HG02759 (cell line): ENCODE measurements at regions not wholly inside any gene's neighbourhood (a gene's known extent, or its start where the extent isn't known, plus 50 kb on each side); places are given as distances from the start of the nearest gene placed in this dataset.

Source experiments
- ATAC-seq: cut with Tn5 transposase; IDR thresholded peaks from one replicate; pipeline ENCODE4 v1.9.1; 2021; ENCODE audit warnings: mild to moderate bottlenecking, moderate library complexity; ENCODE audit not compliant: unreplicated experiment

DNA sequence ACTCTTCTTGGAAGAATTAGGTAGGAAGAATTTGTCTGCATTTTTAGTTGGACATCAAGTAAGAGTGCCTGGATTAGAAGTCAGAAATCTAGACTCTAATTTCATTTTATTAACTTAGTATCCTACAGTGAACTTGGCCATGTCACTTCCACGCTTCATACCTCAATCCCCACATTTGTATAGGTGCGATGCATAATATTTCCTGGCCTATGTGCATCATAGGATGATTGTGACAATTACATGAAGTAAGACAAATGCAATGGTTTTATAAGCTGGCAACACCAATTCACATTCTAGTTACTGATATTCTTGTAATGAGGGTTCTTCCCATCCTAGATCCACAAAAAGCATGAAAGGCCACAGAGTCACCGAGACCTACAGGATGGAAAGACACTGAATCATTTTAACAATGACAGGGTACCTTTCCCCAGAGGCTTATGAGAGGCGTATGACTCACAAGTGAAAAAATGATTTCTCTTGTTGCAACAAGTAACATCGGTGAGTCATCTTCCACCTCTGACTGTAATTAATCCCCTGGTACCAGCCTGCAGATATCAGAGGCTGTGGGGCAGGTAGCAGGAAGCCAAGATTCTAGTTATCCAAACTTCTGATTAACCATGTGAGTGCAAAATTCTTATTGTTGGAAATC lies 56.0 kb upstream of the OR5AK2 start:
- ATAC-seq = no peak

GRCh38 chr11:56923116-56923515 lies 65.6 kb upstream of the OR5AK2 start:
- ATAC-seq = no peak

DNA sequence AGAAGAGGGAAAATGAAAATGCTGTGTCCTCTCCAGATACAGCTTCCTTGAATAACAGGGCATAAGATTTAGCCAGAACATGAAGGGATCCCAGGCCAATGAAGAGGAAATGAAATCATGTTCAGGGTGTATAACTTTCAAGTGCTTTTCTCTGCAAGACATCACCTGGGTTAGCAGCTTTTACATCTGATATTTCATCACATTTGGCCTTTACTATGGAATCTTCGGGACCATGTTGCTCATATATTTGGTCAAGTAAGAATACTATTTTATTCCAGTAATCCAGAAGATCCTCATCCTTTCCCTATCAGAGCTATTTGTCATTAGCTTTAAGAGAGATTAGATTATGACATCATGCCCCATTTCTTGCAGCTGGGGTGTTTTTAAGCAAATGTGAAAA lies 66.3 kb upstream of the OR5AK2 start:
- ATAC-seq = no peak

GRCh38 chr11:56917708-56918400 lies 70.9 kb upstream of the OR5AK2 start:
- no peak for ATAC-seq

GRCh38 chr11:56916587-56916986 lies 72.1 kb upstream of the OR5AK2 start:
- ATAC-seq = no peak

DNA sequence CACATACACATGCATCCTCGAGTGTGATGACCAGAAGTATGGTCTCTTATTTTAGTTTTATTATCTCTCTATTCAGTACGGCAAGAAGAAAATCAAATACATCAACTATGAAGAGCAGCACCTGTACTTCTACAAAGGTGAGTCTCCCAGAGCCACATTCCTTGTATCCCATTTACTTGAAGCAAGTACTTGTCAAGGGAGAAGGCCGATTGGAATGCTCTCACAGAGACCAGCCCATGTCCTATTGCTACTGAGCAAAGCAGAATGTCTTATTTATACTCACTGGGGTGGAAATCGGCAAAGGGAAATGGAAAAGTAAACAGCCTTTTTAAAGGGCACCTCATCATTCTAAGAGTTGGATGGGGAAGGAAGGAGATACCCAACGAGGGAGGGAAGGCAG lies 72.6 kb upstream of the OR5AK2 start:
- no peak for ATAC-seq

DNA sequence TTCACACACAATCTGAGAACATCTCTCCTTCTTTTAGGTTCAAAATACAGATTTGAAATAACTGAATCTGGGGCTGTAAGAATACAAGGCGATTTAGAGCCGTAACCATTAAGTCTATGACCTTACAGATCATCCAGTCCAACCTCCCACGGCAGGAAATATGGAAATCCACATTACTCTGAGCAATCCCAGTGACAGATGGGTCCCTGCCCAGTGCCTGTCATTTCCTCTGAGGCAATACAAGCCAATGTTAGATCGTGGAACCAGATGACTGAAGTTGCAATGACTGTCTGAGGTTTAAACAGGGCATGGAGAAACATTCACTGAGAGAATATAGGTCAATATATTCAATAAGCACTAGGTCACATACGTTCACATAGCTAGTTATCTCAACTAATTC lies 77.4 kb upstream of the OR5AK2 start:
- no peak for ATAC-seq

GRCh38 chr11:56910785-56911184 lies 77.9 kb upstream of the OR5AK2 start:
- no peak for ATAC-seq

- ATAC-seq = no peak
Observed at GRCh38 chr11:56910046-56910773, 78.5 kb upstream of the OR5AK2 start.

GRCh38 chr11:56909563-56909962 lies 79.2 kb upstream of the OR5AK2 start:
- ATAC-seq = no peak

- no peak for ATAC-seq
Observed at GRCh38 chr11:56909080-56909479, 79.6 kb upstream of the OR5AK2 start.

GRCh38 chr11:56906683-56907148 lies 82.0 kb upstream of the OR5AK2 start:
- no peak for ATAC-seq

- ATAC-seq = no peak
Observed at GRCh38 chr11:56905936-56906335, 82.8 kb upstream of the OR5AK2 start.

DNA sequence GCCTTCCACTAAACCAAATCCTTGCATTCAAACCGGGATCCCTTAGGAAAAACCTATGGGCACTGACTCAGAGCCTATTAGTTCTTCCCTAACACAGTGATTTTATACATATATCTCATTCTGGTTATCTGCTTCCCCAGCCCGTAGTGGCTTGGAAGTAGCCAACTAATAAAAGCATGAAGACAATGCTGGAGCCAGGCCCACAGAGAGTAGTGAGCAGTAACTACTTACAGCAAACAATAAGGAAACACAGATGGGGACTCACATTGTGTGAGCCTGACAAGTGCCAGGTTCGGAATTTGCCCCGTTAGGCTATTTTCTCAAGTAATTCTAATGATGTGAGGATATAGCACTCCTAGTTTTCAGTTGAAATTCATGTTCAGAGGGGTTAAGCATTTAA lies 83.3 kb upstream of the OR5AK2 start:
- ATAC-seq = no peak

- no peak for ATAC-seq
Observed at GRCh38 chr11:56898856-56899255, 89.9 kb upstream of the OR5AK2 start.

DNA sequence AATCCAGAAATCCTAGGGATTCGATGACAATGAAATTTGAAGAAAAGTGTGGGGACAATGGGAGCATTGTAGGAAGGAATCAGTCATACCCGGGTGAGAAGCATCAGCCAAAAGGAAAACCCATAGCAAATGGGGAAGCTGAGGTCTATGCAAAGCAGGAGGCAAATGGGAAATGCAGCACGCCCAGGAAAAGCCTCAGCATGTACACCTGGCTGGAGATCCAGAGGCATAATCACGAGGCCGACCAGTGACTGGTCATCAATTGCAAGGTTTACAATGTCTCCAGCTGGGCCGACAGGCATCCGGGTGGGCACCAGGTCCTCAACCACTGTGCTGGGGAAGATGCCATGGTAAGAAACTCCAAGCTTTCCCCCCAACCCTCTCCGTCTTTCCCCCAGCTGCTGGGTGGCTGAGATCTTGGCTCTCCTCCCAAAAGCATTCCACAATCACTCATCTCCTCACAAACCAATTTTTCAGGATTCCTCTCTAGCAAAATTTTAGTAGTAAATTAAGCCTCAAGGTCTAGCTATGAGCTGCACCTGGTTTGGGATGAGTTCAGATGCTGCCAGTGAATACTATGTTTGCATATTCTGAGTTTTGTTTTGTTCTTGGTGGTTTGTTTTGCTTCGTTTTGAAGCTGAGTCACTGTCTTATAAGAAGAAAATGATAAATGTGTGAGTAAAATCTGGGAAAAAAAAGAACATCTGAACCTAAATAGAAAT lies 98.0 kb upstream of the OR5AK2 start:
- no peak for ATAC-seq

DNA sequence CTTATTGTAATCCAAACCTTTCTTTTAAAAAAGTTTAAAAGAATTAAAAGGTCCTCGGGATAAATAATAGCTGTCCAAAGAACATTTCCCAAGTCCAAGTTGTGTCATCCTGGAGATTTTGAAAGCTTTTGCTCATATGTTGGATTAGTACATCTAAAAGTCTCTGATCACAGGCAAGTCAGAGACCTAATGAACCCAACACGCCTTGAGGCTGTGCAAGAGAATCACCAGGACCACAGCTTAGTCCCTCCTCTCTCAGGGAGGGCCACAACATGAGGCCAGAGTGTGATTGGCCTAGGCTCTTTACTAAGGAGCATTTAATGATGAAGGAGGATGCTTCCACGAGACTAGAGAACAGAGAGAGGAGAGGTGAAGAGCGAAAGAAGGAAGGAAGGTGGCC lies 98.7 kb upstream of the OR5AK2 start:
- ATAC-seq = no peak

GRCh38 chr11:56887940-56888339 lies 100.8 kb upstream of the OR5AK2 start:
- ATAC-seq = no peak

GRCh38 chr11:56886455-56886854 lies 102.3 kb upstream of the OR5AK2 start:
- no peak for ATAC-seq

GRCh38 chr11:56885854-56886253 lies 102.9 kb upstream of the OR5AK2 start:
- no peak for ATAC-seq

DNA sequence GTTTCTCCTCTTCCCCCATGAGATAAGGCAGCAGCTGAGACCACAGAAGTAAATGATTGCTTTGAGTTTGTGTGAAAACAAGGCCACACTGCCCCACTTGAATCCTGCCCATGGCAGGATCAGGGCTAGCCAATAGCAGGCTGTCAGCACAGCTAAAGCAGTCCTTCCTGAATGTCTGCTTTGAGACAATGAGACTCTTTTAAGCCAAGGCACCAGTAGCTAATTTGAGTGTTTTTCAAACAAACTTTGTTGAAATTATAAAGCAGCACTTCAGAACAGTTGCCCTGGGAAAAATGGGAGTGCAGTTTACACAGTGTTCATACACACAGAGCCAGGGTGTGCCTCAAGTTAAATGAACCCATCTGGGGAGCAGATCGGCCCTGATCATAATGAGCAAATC lies 103.5 kb upstream of the OR5AK2 start:
- peak; percentile 70 for ATAC-seq
